ENCODE measurements at regions not wholly inside any gene's neighbourhood (a gene's known extent, or its start where the extent isn't known, plus 50 kb on each side); places are given as distances from the start of the nearest gene placed in this dataset.

- TF ChIP-seq POLR2AphosphoS5 (IDR thresholded peaks at IDR 0.05; ENCODE audit: low read depth, low read length) (no peak), SIN3A (IDR thresholded peaks at IDR 0.05; ENCODE audit: low read depth) (no peak), FOSL1 (IDR thresholded peaks at IDR 0.05; ENCODE audit: low read depth) (no peak), YY1 (IDR thresholded peaks at IDR 0.05; ENCODE audit: extremely low read depth, insufficient replicate concordance, low read depth, low read length) (no peak), ATF3 (IDR thresholded peaks at IDR 0.05) (no peak), POLR2A (IDR thresholded peaks at IDR 0.05; ENCODE audit: borderline replicate concordance, extremely low read depth, insufficient read depth, insufficient read length) (no peak), MAX (IDR thresholded peaks at IDR 0.05) (no peak), ELF1 (IDR thresholded peaks at IDR 0.05; ENCODE audit: borderline replicate concordance, low read depth) (no peak), CEBPB (IDR thresholded peaks at IDR 0.05; ENCODE audit: low read depth) (no peak)
These were observed 225.1 kb downstream of the GATA3 start (continued) for GRCh38 chr10:8279598-8279997.

- BruUV-seq (replicated peaks) = no TSS peak
- ChIA-PET POLR2A (no interaction called here), CTCF (no interaction called here), RAD21 (ENCODE audit: low non-redundant PET in 1 of 2, low total read pairs in 2 of 2, uncharacterized antibody in 2 of 2, unreplicated experiment in 2 of 2) (no interaction called here)
- intact Hi-C loops (cut with micrococcal nuclease) = no loop called here
- H3K27me3 ChIP-seq (ENCODE audit: insufficient read depth, low read length) = peaks cover 7% of the 10 kb centered on the region; the same call in 1 of the 2 replicates
- H3K4me1 ChIP-seq (ENCODE audit: control insufficient read depth in 1 of 2, insufficient read depth in 2 of 2, low read length in 2 of 2) = no peaks in the 10 kb centered on the region
- TF ChIP-seq ATF3 (IDR thresholded peaks at IDR 0.05) = no peak
- no peak for TF ChIP-seq CTCF (IDR thresholded peaks at IDR 0.05 in 2 of 3, conservative IDR thresholded peaks at IDR 0.05 in 1 of 3; ENCODE audit: borderline replicate concordance in 1 of 3, insufficient read depth in 1 of 3, low read depth in 2 of 3, low read length in 2 of 3)
- TF ChIP-seq CEBPB (IDR thresholded peaks at IDR 0.05; ENCODE audit: low read depth) = no peak
- TF ChIP-seq ZBTB33 (IDR thresholded peaks at IDR 0.05; ENCODE audit: extremely low read depth, insufficient replicate concordance, low read length) = no peak
- TF ChIP-seq RAD21 (IDR thresholded peaks at IDR 0.05; ENCODE audit: low read depth) = no peak
- TF ChIP-seq JUND (IDR thresholded peaks at IDR 0.05) = no peak
- no peak for TF ChIP-seq POLR2AphosphoS5 (IDR thresholded peaks at IDR 0.05; ENCODE audit: low read depth, low read length)
- no peak overlapping the region for H3K9ac ChIP-seq (ENCODE audit: low read length)
- no peak overlapping the region for H2AFZ ChIP-seq (ENCODE audit: low read depth, low read length, poor library complexity, severe bottlenecking)
- no peaks in the 10 kb centered on the region for H3K9me2 ChIP-seq (ENCODE audit: insufficient read depth)
- no peak overlapping the region for H3K4me3 ChIP-seq (replicated peaks in 1 of 2; ENCODE audit: low read depth in 1 of 2, low read length in 2 of 2)
- H4K20me1 ChIP-seq (ENCODE audit: insufficient read depth) = no peaks in the 10 kb centered on the region
- no peak overlapping the region for H3K27ac ChIP-seq (ENCODE audit: low read depth, low read length)
- no peaks in the 10 kb centered on the region for H3K36me3 ChIP-seq (ENCODE audit: control insufficient read depth in 1 of 2, insufficient read depth in 2 of 2, low read length in 2 of 2)
- no peak for DNase-seq (ENCODE audit: low read depth, low spot score)
- H3K4me2 ChIP-seq (ENCODE audit: low read length) = no peak overlapping the region
- H3K79me2 ChIP-seq (ENCODE audit: insufficient read depth, low read length) = no peaks in the 10 kb centered on the region
- ATAC-seq = no peak
- no peaks in the 10 kb centered on the region for H3K9me3 ChIP-seq (ENCODE audit: control insufficient read depth in 1 of 2, insufficient read depth in 1 of 2, low read depth in 1 of 2, low read length in 2 of 2)
These were observed 226.5 kb downstream of the GATA3 start for GRCh38 chr10:8280946-8281345.

Measured in HCT116 (cell line).